Prostate gland (tissue), 2 donors: ENCODE measurements at regions not wholly inside any gene's neighbourhood (a gene's known extent, or its start where the extent isn't known, plus 50 kb on each side); places are given as distances from the start of the nearest gene placed in this dataset.
"Not testable (repeated sequence)": the region's sequence is repeated elsewhere in the genome, so short reads cannot be mapped to it uniquely, and the experiment has no call there.

Experiments
- DNase-seq: peaks from one replicate; pipeline ENCODE4 v3.0.0-alpha.2; 2019; ENCODE audit warnings: low spot score
- H3K27ac ChIP-seq, 2 donors: fragments of 200-600 bp; sonication (generic); 2 replicates each; pipeline ENCODE4 v1.5.1; 2017 to 2019
- H3K27me3 ChIP-seq: fragments of 200-600 bp; sonication (generic); replicated peaks from 2 replicates; pipeline ENCODE4 v1.5.1; 2019; ENCODE audit not compliant: insufficient read depth
- H3K36me3 ChIP-seq, 2 donors: fragments of 200-600 bp; sonication (generic); 1 replicate in 1 of 2; 2 replicates in 1 of 2; pipeline versions ENCODE4 v1.5.1 to v1.8.1; 2017 to 2019
- H3K4me1 ChIP-seq: fragments of 200-600 bp; sonication (generic); replicated peaks from 2 replicates; pipeline ENCODE4 v1.5.1; 2019
- H3K4me3 ChIP-seq, 2 donors: fragments of 200-600 bp; sonication (generic); 2 replicates each; pipeline ENCODE4 v1.5.1; 2017 to 2019
- H3K9me3 ChIP-seq: fragments of 200-600 bp; sonication (generic); 2 replicates; pipeline ENCODE4 v1.5.1; 2017
- CTCF ChIP-seq, 4 experiments: fragments of 200-600 bp in 2 of 4; fragments of 450-650 bp in 2 of 4; sonication (generic) in 2 of 4; IDR thresholded peaks; 1 replicate in 3 of 4; 2 replicates in 1 of 4; pipeline ENCODE4 v1.5.1; 2016 to 2019; ENCODE audit warnings: antibody characterized with exemption in 4 of 4, mild to moderate bottlenecking in 2 of 4, moderate library complexity in 2 of 4
- POLR2A ChIP-seq: fragments of 450-650 bp; IDR thresholded peaks from one replicate; pipeline ENCODE4 v1.6.1; 2016; ENCODE audit warnings: antibody characterized with exemption, mild to moderate bottlenecking
- POLR2AphosphoS5 ChIP-seq: sonication (generic); formaldehyde crosslinking; IDR thresholded peaks from one replicate; pipeline ENCODE4 v1.6.1; 2017; ENCODE audit warnings: antibody characterized with exemption
- WGBS: methylation state at CpG from one replicate; pipeline ENCODE4 v1.1.5; 2018; 5-methylcytosine and 5-hydroxymethylcytosine counted together
- intact Hi-C: fragments of 100-400 bp; cut with DNase I; formaldehyde crosslinking; loops from one replicate; pipeline ENCODE4 v1.14.2; 2022

GRCh38 chr18:30800800-30801199 is 241.7 kb downstream of the DSC3 start:
- intact Hi-C loops, result no loop called here
- no peak overlapping the region for H3K4me3 ChIP-seq
- no peak for DNase-seq
- no peak overlapping the region for H3K27ac ChIP-seq
- H3K36me3 ChIP-seq, result no peaks in the 10 kb centered on the region
- no peaks in the 10 kb centered on the region for H3K27me3 ChIP-seq
- 52% methylated on average over 1 of the region's 1 CpG for WGBS
- TF ChIP-seq POLR2AphosphoS5 (no peak), CTCF (IDR thresholded peaks at IDR 0.05) (no peak), POLR2A (no peak)
- H3K9me3 ChIP-seq, result no peaks in the 10 kb centered on the region
- no peaks in the 10 kb centered on the region for H3K4me1 ChIP-seq

GRCh38 chr18:30792051-30792450 is 250.5 kb downstream of the DSC3 start:
- no peak for DNase-seq
- Histone ChIP-seq H3K27me3 (no peaks in the 10 kb centered on the region), H3K36me3 (no peaks in the 10 kb centered on the region), H3K27ac (no peak overlapping the region), H3K4me3 (no peak overlapping the region), H3K4me1 (no peaks in the 10 kb centered on the region), H3K9me3 (no peaks in the 10 kb centered on the region)
- WGBS, result 76% methylated on average over 7 of the region's 7 CpGs
- no peak for TF ChIP-seq POLR2AphosphoS5
- TF ChIP-seq POLR2A, result no peak
- no peak for TF ChIP-seq CTCF (IDR thresholded peaks at IDR 0.05)
- intact Hi-C loops, result no loop called here

GRCh38 chr18:30788411-30788991 is 254.0 kb downstream of the DSC3 start:
- intact Hi-C loops, H3K27ac ChIP-seq, H3K36me3 ChIP-seq, H3K9me3 ChIP-seq, H3K27me3 ChIP-seq, DNase-seq, H3K4me3 ChIP-seq, H3K4me1 ChIP-seq: not testable (repeated sequence)
- WGBS, result 94% methylated on average over 21 of the region's 22 CpGs

- no peaks in the 10 kb centered on the region for H3K27me3 ChIP-seq
- no peaks in the 10 kb centered on the region for H3K36me3 ChIP-seq
- no peaks in the 10 kb centered on the region for H3K9me3 ChIP-seq
- intact Hi-C loops, result no loop called here
- TF ChIP-seq CTCF (IDR thresholded peaks at IDR 0.05) (no peak), POLR2AphosphoS5 (no peak), POLR2A (no peak)
- no peak overlapping the region for H3K27ac ChIP-seq
- H3K4me1 ChIP-seq, result no peaks in the 10 kb centered on the region
- DNase-seq, result no peak
- no peak overlapping the region for H3K4me3 ChIP-seq
Measured at GRCh38 chr18:30787410-30787809, 255.1 kb downstream of the DSC3 start.

- Histone ChIP-seq H3K27ac (no peak overlapping the region), H3K4me1 (no peaks in the 10 kb centered on the region), H3K4me3 (no peak overlapping the region), H3K27me3 (no peaks in the 10 kb centered on the region), H3K9me3 (no peaks in the 10 kb centered on the region), H3K36me3 (no peaks in the 10 kb centered on the region)
- 100% methylated on average over 2 of the region's 2 CpGs for WGBS
- TF ChIP-seq POLR2A (no peak), POLR2AphosphoS5 (no peak), CTCF (IDR thresholded peaks at IDR 0.05) (no peak)
- intact Hi-C loops, result no loop called here
- DNase-seq, result no peak
Measured at GRCh38 chr18:30781601-30782000, 260.9 kb downstream of the DSC3 start.
